Astrocyte of the spinal cord (primary cell): ENCODE measurements at regions not wholly inside any gene's neighbourhood (a gene's known extent, or its start where the extent isn't known, plus 50 kb on each side); places are given as distances from the start of the nearest gene placed in this dataset.

Source experiments
- DNase-seq: peaks from one replicate; pipeline ENCODE4 v3.0.0; 2011; ENCODE audit warnings: low read depth, low spot score
- H3K4me3 ChIP-seq: 2 replicates; pipeline ENCODE4 v1.5.1; 2011; ENCODE audit warnings: low read depth, mild to moderate bottlenecking, low read length, moderate library complexity
- in situ Hi-C: cut with HindIII; loops from 2 replicates; pipeline ENCODE4 v1.10.0; 2017; ENCODE audit warnings: low sequenced_read_pairs
- TF ChIP-seq, protein P1 (sequence below): IDR thresholded peaks from 2 replicates; pipeline ENCODE4 v1.5.1; 2012; ENCODE audit warnings: low read depth, mild to moderate bottlenecking, low read length, inconsistent platforms

GRCh38 chr11:104443387-104443786, 279.4 kb upstream of the PDGFD start:
- H3K4me3 ChIP-seq = no peak overlapping the region
- no peak for DNase-seq
- in situ Hi-C loops = no loop called here
- TF ChIP-seq, protein P1, sequence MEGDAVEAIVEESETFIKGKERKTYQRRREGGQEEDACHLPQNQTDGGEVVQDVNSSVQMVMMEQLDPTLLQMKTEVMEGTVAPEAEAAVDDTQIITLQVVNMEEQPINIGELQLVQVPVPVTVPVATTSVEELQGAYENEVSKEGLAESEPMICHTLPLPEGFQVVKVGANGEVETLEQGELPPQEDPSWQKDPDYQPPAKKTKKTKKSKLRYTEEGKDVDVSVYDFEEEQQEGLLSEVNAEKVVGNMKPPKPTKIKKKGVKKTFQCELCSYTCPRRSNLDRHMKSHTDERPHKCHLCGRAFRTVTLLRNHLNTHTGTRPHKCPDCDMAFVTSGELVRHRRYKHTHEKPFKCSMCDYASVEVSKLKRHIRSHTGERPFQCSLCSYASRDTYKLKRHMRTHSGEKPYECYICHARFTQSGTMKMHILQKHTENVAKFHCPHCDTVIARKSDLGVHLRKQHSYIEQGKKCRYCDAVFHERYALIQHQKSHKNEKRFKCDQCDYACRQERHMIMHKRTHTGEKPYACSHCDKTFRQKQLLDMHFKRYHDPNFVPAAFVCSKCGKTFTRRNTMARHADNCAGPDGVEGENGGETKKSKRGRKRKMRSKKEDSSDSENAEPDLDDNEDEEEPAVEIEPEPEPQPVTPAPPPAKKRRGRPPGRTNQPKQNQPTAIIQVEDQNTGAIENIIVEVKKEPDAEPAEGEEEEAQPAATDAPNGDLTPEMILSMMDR = no peak

DNA sequence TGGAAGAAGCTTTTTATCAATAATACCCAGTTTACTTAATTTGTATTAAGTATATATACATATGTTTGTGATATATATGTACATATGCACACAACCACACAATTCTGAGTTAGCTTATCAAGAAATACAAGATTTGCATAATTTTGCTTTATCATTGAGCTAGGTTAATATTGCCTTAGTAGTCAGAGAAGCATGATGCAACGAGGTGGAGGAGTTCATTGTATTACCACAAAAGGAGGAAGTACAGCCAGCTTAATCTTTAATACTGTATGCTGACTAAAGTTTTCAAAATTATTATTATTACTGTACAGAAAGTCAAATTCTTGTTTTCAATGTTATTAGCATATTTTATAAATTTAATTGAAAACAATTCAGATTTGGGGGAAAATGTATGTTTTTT, 278.4 kb upstream of the PDGFD start:
- no peak overlapping the region for H3K4me3 ChIP-seq
- TF ChIP-seq, protein P1 = no peak
- no peak for DNase-seq
- in situ Hi-C loops = no loop called here

DNA sequence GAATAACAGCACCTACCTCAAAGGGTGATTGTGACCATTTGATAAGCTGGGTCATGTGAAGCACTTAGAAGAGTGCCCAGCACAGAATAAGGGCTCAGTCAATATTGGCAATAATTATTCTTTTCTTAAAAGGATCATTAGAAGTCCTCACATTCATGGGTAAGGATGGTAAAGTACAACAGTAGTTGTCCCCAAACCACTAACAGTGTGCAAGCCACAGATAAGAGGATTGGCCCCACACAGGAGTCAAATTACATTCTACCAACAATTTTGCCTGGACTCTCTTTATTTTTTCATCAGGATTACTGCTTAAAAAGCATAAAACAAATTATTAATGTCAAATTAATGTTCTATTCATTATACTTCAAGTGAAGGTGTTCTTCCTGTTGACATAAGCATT, 271.5 kb upstream of the PDGFD start:
- no peak overlapping the region for H3K4me3 ChIP-seq
- in situ Hi-C loops = no loop called here
- no peak for DNase-seq
- TF ChIP-seq, protein P1 = no peak

GRCh38 chr11:104433751-104434150, 269.8 kb upstream of the PDGFD start:
- TF ChIP-seq, protein P1 = no peak
- H3K4me3 ChIP-seq = no peak overlapping the region
- DNase-seq = no peak
- in situ Hi-C loops = no loop called here

GRCh38 chr11:104432981-104433380, 269.0 kb upstream of the PDGFD start:
- TF ChIP-seq, protein P1 = no peak
- no peak for DNase-seq
- in situ Hi-C loops = no loop called here
- H3K4me3 ChIP-seq = no peak overlapping the region

DNA sequence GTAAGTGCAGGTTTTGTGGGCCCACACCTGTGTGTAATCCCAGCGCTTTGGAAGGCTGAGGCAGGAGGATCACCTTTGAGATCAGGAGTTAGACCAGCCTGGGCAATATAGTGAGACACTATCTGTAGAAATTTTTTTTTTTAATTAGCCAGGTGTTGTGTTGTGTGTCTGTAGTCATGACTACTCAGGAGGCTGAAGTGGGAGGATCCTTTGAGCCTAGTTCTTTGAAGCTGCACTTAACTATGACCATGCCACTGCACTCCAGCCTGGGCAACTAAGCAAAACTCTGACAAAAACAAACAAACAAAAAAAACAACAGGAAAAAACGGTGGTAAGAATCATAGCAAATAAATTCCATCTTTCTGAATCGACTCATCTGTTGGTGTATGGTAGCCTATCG, 268.6 kb upstream of the PDGFD start:
- no peak overlapping the region for H3K4me3 ChIP-seq
- DNase-seq = no peak
- in situ Hi-C loops = no loop called here
- TF ChIP-seq, protein P1 = no peak
